ENCODE measurements at regions not wholly inside any gene's neighbourhood (a gene's known extent, or its start where the extent isn't known, plus 50 kb on each side); places are given as distances from the start of the nearest gene placed in this dataset.

- TF ChIP-seq CEBPB (IDR thresholded peaks at IDR 0.05; ENCODE audit: low read depth, low read length) (no peak), BHLHE40 (IDR thresholded peaks at IDR 0.05; ENCODE audit: low read depth, low read length) (no peak), POLR2A (IDR thresholded peaks at IDR 0.05; ENCODE audit: low read depth, low read length) (no peak), MAZ (IDR thresholded peaks at IDR 0.05; ENCODE audit: borderline replicate concordance, low read depth, low read length) (no peak)
- TF ChIP-seq, protein P1, sequence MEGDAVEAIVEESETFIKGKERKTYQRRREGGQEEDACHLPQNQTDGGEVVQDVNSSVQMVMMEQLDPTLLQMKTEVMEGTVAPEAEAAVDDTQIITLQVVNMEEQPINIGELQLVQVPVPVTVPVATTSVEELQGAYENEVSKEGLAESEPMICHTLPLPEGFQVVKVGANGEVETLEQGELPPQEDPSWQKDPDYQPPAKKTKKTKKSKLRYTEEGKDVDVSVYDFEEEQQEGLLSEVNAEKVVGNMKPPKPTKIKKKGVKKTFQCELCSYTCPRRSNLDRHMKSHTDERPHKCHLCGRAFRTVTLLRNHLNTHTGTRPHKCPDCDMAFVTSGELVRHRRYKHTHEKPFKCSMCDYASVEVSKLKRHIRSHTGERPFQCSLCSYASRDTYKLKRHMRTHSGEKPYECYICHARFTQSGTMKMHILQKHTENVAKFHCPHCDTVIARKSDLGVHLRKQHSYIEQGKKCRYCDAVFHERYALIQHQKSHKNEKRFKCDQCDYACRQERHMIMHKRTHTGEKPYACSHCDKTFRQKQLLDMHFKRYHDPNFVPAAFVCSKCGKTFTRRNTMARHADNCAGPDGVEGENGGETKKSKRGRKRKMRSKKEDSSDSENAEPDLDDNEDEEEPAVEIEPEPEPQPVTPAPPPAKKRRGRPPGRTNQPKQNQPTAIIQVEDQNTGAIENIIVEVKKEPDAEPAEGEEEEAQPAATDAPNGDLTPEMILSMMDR (conservative IDR thresholded peaks at IDR 0.05; ENCODE audit: low read depth, low read length): no peak
Observed at GRCh38 chr7:3232228-3232627, 68.8 kb upstream of the SDK1 start.
